GF-D8 (cell line): ENCODE measurements at regions not wholly inside any gene's neighbourhood (a gene's known extent, or its start where the extent isn't known, plus 50 kb on each side); places are given as distances from the start of the nearest gene placed in this dataset.

Experiments used
- DNase-seq: peaks from one replicate; lab custom pipeline; 2025; lab: John Stamatoyannopoulos, UW

GRCh38 chr6:157756708-157757429 lies 66.2 kb upstream of the SNX9 start:
- DNase-seq, result peak; percentile 20

GRCh38 chr6:157757430-157758403 lies 65.3 kb upstream of the SNX9 start:
- DNase-seq, result no peak

GRCh38 chr6:157758516-157759023 lies 64.5 kb upstream of the SNX9 start:
- DNase-seq, result no peak

- DNase-seq, result no peak
These were observed 64.0 kb upstream of the SNX9 start for GRCh38 chr6:157759028-157759427.

- DNase-seq, result no peak
These were observed 62.9 kb upstream of the SNX9 start for GRCh38 chr6:157760137-157760536.

- no peak for DNase-seq
These were observed 62.3 kb upstream of the SNX9 start for GRCh38 chr6:157760589-157761330.

GRCh38 chr6:157761331-157761921 lies 61.6 kb upstream of the SNX9 start:
- no peak for DNase-seq

GRCh38 chr6:157761926-157762325 lies 61.1 kb upstream of the SNX9 start:
- no peak for DNase-seq

- no peak for DNase-seq
These were observed 60.4 kb upstream of the SNX9 start for GRCh38 chr6:157762636-157763035.

GRCh38 chr6:157763129-157763903 lies 59.7 kb upstream of the SNX9 start:
- DNase-seq, result no peak

GRCh38 chr6:157763904-157764177 lies 59.2 kb upstream of the SNX9 start:
- DNase-seq, result no peak

GRCh38 chr6:157764178-157765068 lies 58.6 kb upstream of the SNX9 start:
- DNase-seq, result peak; percentile 29

GRCh38 chr6:157766901-157767774 lies 55.9 kb upstream of the SNX9 start:
- no peak for DNase-seq

GRCh38 chr6:157767775-157768156 lies 55.3 kb upstream of the SNX9 start:
- DNase-seq, result no peak

GRCh38 chr6:157768304-157768703 lies 54.7 kb upstream of the SNX9 start:
- DNase-seq, result peak; percentile 12

- no peak for DNase-seq
These were observed 54.0 kb upstream of the SNX9 start for GRCh38 chr6:157768863-157769551.

- no peak for DNase-seq
These were observed 53.1 kb upstream of the SNX9 start for GRCh38 chr6:157769776-157770426.

GRCh38 chr6:157770946-157771345 lies 52.1 kb upstream of the SNX9 start:
- no peak for DNase-seq
